Hematopoietic multipotent progenitor cell treated with erythropoietin and hydrocortisone succinate and interleukin-3 and kit ligand, for 15 days (in vitro differentiated cells): ENCODE measurements at regions not wholly inside any gene's neighbourhood (a gene's known extent, or its start where the extent isn't known, plus 50 kb on each side); places are given as distances from the start of the nearest gene placed in this dataset.
"Not testable (repeated sequence)": the region's sequence is repeated elsewhere in the genome, so short reads cannot be mapped to it uniquely, and the experiment has no call there.

Source experiments
- DNase-seq: peaks from one replicate; pipeline ENCODE4 v3.0.0-alpha.2; 2015; ENCODE audit warnings: low spot score

- DNase-seq, result no peak
Measured at GRCh38 chr6:2611092-2611491, 139.6 kb downstream of the MYLK4 start.

- DNase-seq, result no peak
Measured at GRCh38 chr6:2608503-2608902, 142.2 kb downstream of the MYLK4 start.

- DNase-seq, result no peak
Measured at GRCh38 chr6:2600363-2600762, 150.4 kb downstream of the MYLK4 start.

- DNase-seq, result no peak
Measured at GRCh38 chr6:2599817-2600216, 150.9 kb downstream of the MYLK4 start.

GRCh38 chr6:2598867-2599266 is 151.9 kb downstream of the MYLK4 start:
- DNase-seq, result no peak

- no peak for DNase-seq
Measured at GRCh38 chr6:2597991-2598390, 152.7 kb downstream of the MYLK4 start.

- not testable (repeated sequence) for DNase-seq
Measured at GRCh38 chr6:2597457-2597856, 153.3 kb downstream of the MYLK4 start.

- DNase-seq, result no peak
Measured at GRCh38 chr6:2596222-2596621, 154.5 kb downstream of the MYLK4 start.

GRCh38 chr6:2594868-2595267 is 155.9 kb downstream of the MYLK4 start:
- no peak for DNase-seq

GRCh38 chr6:2593167-2593566 is 157.6 kb downstream of the MYLK4 start:
- no peak for DNase-seq

- DNase-seq, result no peak
Measured at GRCh38 chr6:2589171-2589661, 161.5 kb downstream of the MYLK4 start.

GRCh38 chr6:2583459-2583858 is 167.3 kb downstream of the MYLK4 start:
- DNase-seq, result no peak

- DNase-seq, result no peak
Measured at GRCh38 chr6:2582268-2582667, 168.5 kb downstream of the MYLK4 start.

GRCh38 chr6:2581611-2582010 is 169.1 kb downstream of the MYLK4 start:
- DNase-seq, result no peak

- no peak for DNase-seq
Measured at GRCh38 chr6:2581011-2581410, 169.7 kb downstream of the MYLK4 start.

- no peak for DNase-seq
Measured at GRCh38 chr6:2579804-2580570, 170.7 kb downstream of the MYLK4 start.

- DNase-seq, result no peak
Measured at GRCh38 chr6:2579241-2579761, 171.4 kb downstream of the MYLK4 start.

GRCh38 chr6:2578767-2579166 is 172.0 kb downstream of the MYLK4 start:
- DNase-seq, result no peak

- no peak for DNase-seq
Measured at GRCh38 chr6:2576499-2576898, 174.2 kb downstream of the MYLK4 start.

- DNase-seq, result no peak
Measured at GRCh38 chr6:2575236-2575635, 175.5 kb downstream of the MYLK4 start.

- DNase-seq, result not testable (repeated sequence)
Measured at GRCh38 chr6:2569420-2569819, 181.3 kb downstream of the MYLK4 start.

- no peak for DNase-seq
Measured at GRCh38 chr6:2566048-2566447, 184.7 kb downstream of the MYLK4 start.

- DNase-seq, result no peak
Measured at GRCh38 chr6:2565499-2565898, 185.2 kb downstream of the MYLK4 start.

- DNase-seq, result no peak
Measured at GRCh38 chr6:2563635-2564034, 187.1 kb downstream of the MYLK4 start.
